H9 (cell line): ENCODE measurements at regions not wholly inside any gene's neighbourhood (a gene's known extent, or its start where the extent isn't known, plus 50 kb on each side); places are given as distances from the start of the nearest gene placed in this dataset.
"Not testable (repeated sequence)": the region's sequence is repeated elsewhere in the genome, so short reads cannot be mapped to it uniquely, and the experiment has no call there.

Experiments
- DNase-seq: peaks from one replicate; pipeline ENCODE4 v3.0.0-alpha.2; 2017
- H2AFZ ChIP-seq: one replicate; pipeline ENCODE4 v1.6.1; 2013; ENCODE audit warnings: mild to moderate bottlenecking, low read length, control low read depth, moderate library complexity
- H2AK5ac ChIP-seq: 2 replicates; pipeline ENCODE4 v1.6.1; 2013; ENCODE audit warnings: low read length, control low read depth, mixed read lengths; ENCODE audit not compliant: insufficient read length
- H2BK120ac ChIP-seq: one replicate; pipeline ENCODE4 v1.6.1; 2013; ENCODE audit warnings: low read depth, mild to moderate bottlenecking, low read length, control low read depth, inconsistent platforms; ENCODE audit not compliant: poor library complexity, severe bottlenecking
- H2BK12ac ChIP-seq: 2 replicates; pipeline ENCODE4 v1.6.1; 2013; ENCODE audit warnings: low read length, control low read depth, mixed read lengths, low read depth; ENCODE audit not compliant: insufficient read length
- H2BK15ac ChIP-seq: 2 replicates; pipeline ENCODE4 v1.6.1; 2013; ENCODE audit warnings: low read depth, low read length, control low read depth
- H2BK20ac ChIP-seq: one replicate; pipeline ENCODE4 v1.6.1; 2013; ENCODE audit warnings: low read depth, mild to moderate bottlenecking, low read length, control low read depth, inconsistent platforms; ENCODE audit not compliant: poor library complexity, severe bottlenecking
- H2BK5ac ChIP-seq: 2 replicates; pipeline ENCODE4 v1.6.1; 2013; ENCODE audit warnings: low read length, control low read depth, mixed read lengths; ENCODE audit not compliant: insufficient read length
- H3K14ac ChIP-seq: 2 replicates; pipeline ENCODE4 v1.6.1; 2013; ENCODE audit warnings: low read length, control low read depth; ENCODE audit not compliant: insufficient read depth
- H3K18ac ChIP-seq: 2 replicates; pipeline ENCODE4 v1.6.1; 2013; ENCODE audit warnings: low read depth, mild to moderate bottlenecking, mixed read lengths, low read length, control low read depth; ENCODE audit not compliant: insufficient read length
- H3K23ac ChIP-seq: 2 replicates; pipeline ENCODE4 v1.6.1; 2013; ENCODE audit warnings: low read length, control low read depth, mixed read lengths, low read depth; ENCODE audit not compliant: insufficient read length
- H3K23me2 ChIP-seq: 2 replicates; pipeline ENCODE4 v1.6.1; 2013; ENCODE audit warnings: low read depth, mild to moderate bottlenecking, mixed read lengths, low read length, control low read depth; ENCODE audit not compliant: insufficient read length, poor library complexity, severe bottlenecking
- H3K27ac ChIP-seq: 2 replicates; pipeline ENCODE4 v1.5.1; 2013; ENCODE audit warnings: low read length, control low read depth, mixed read lengths, low read depth; ENCODE audit not compliant: insufficient read length
- H3K27me3 ChIP-seq: 2 replicates; pipeline ENCODE4 v1.6.1; 2013; ENCODE audit warnings: low read length, control low read depth, inconsistent platforms; ENCODE audit not compliant: insufficient read depth
- H3K4ac ChIP-seq: 2 replicates; pipeline ENCODE4 v1.6.1; 2013; ENCODE audit warnings: low read depth, mild to moderate bottlenecking, control low read depth, inconsistent platforms, low read length, moderate library complexity
- H3K4me1 ChIP-seq: 2 replicates; pipeline ENCODE4 v1.6.1; 2013; ENCODE audit warnings: low read length, control low read depth, inconsistent platforms; ENCODE audit not compliant: insufficient read depth
- H3K4me2 ChIP-seq: 2 replicates; pipeline ENCODE4 v1.6.1; 2013; ENCODE audit warnings: low read length, control low read depth, mixed read lengths; ENCODE audit not compliant: insufficient read length, insufficient read depth
- H3K56ac ChIP-seq: 2 replicates; pipeline ENCODE4 v1.6.1; 2013; ENCODE audit warnings: low read depth, mild to moderate bottlenecking, mixed read lengths, low read length, control low read depth; ENCODE audit not compliant: insufficient read length
- H3K79me1 ChIP-seq: 2 replicates; pipeline ENCODE4 v1.6.1; 2013; ENCODE audit warnings: low read depth, mild to moderate bottlenecking, moderate library complexity, low read length, control low read depth, inconsistent platforms; ENCODE audit not compliant: insufficient read depth, poor library complexity, severe bottlenecking
- H3K79me2 ChIP-seq: 2 replicates; pipeline ENCODE4 v1.6.1; 2013; ENCODE audit warnings: low read length, control low read depth, inconsistent platforms; ENCODE audit not compliant: insufficient read depth
- H3K9ac ChIP-seq: 2 replicates; pipeline ENCODE4 v1.6.1; 2013; ENCODE audit warnings: low read length, control low read depth, mixed read lengths; ENCODE audit not compliant: insufficient read length; ENCODE audit errors: extremely low read depth
- H3K9me3 ChIP-seq: one replicate; pipeline ENCODE4 v1.6.1; 2013; ENCODE audit warnings: low read depth, low read length, inconsistent platforms; ENCODE audit not compliant: control insufficient read depth
- H3T11ph ChIP-seq: one replicate; pipeline ENCODE4 v1.6.1; 2013; ENCODE audit warnings: mild to moderate bottlenecking, low read length, control low read depth, inconsistent platforms
- H4K20me1 ChIP-seq: one replicate; pipeline ENCODE4 v1.6.1; 2013; ENCODE audit not compliant: control insufficient read depth, insufficient read length, insufficient read depth
- H4K5ac ChIP-seq: 2 replicates; pipeline ENCODE4 v1.6.1; 2013; ENCODE audit warnings: low read depth, mild to moderate bottlenecking, mixed read lengths, low read length, control low read depth; ENCODE audit not compliant: insufficient read length
- H4K8ac ChIP-seq: replicated peaks from 2 replicates; pipeline ENCODE4 v1.6.1; 2013; ENCODE audit warnings: low read length, control low read depth, mixed read lengths, low read depth; ENCODE audit not compliant: insufficient read length
- H4K91ac ChIP-seq: 2 replicates; pipeline ENCODE4 v1.6.1; 2013; ENCODE audit warnings: low read depth, mild to moderate bottlenecking, moderate library complexity, mixed read lengths, low read length, control low read depth; ENCODE audit not compliant: insufficient read length
- H3K27ac Mint-ChIP-seq, 3 experiments: 2 replicates in 2 of 3; 3 replicates in 1 of 3; pipeline ENCODE4 v1.8.0; 2020 to 2021; ENCODE audit warnings: mixed read lengths in 3 of 3, mild to moderate bottlenecking in 1 of 3, moderate library complexity in 1 of 3
- H3K27me3 Mint-ChIP-seq: 2 replicates; pipeline ENCODE4 v1.8.0; 2021; ENCODE audit warnings: low read depth, mild to moderate bottlenecking, moderate library complexity, mixed read lengths
- H3K36me3 Mint-ChIP-seq, 3 experiments: 2 replicates in 2 of 3; 3 replicates in 1 of 3; pipeline ENCODE4 v1.8.0; 2020 to 2021; ENCODE audit warnings: low read depth in 3 of 3, mixed read lengths in 3 of 3; ENCODE audit not compliant: insufficient read depth in 1 of 3
- H3K4me1 Mint-ChIP-seq, 2 experiments: 2 replicates each; pipeline ENCODE4 v1.8.0; 2020; ENCODE audit warnings: mixed read lengths in 2 of 2
- H3K4me3 Mint-ChIP-seq, 2 experiments: 2 replicates in 1 of 2; 3 replicates in 1 of 2; pipeline ENCODE4 v1.8.0; 2020 to 2021; ENCODE audit warnings: mild to moderate bottlenecking in 2 of 2, mixed read lengths in 2 of 2, moderate library complexity in 1 of 2
- H3K9me3 Mint-ChIP-seq, 2 experiments: 2 replicates in 1 of 2; 3 replicates in 1 of 2; pipeline ENCODE4 v1.8.0; 2020; ENCODE audit warnings: mild to moderate bottlenecking in 2 of 2, mixed read lengths in 2 of 2, moderate library complexity in 1 of 2
- WGBS: extraction: QIAGEN DNeasy Blood & Tissue Kit; methylation state at CpG from one replicate; pipeline ENCODE4 v1.1.7; 2013; ENCODE audit warnings: missing lambda C conversion rate, low lambda C conversion rate, mixed read lengths; ENCODE audit not compliant: insufficient read length; ENCODE audit errors: extremely low coverage; 5-methylcytosine and 5-hydroxymethylcytosine counted together
- TF ChIP-seq, protein P1 (sequence below): fragments of 200-600 bp; sonication (generic); conservative IDR thresholded peaks from 3 replicates; pipeline ENCODE4 v1.8.0; 2021; ENCODE audit warnings: antibody characterized with exemption, mild to moderate bottlenecking

DNA sequence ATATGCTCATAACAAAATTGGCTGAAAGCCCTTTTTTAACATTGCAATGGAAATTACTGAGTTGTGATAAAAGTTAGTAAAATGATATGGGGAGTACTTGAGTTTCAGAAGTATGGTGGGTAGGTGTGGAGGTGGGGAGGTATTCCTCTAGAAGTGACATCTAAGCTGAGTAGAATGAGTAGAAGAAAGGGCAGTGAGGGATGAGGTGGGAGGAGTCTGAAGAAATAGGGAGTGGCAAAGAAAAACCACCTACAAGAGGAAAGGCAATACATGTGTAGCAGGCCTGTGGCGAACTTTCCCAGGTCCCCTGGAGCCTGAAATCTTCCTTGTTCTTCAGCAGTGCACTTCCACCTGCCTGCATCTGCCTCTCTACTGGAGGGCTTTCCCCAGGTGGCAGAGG is 52.8 kb upstream of the DIPK2A start:
- Histone ChIP-seq H3K79me2 (no peaks in the 10 kb centered on the region), H4K20me1 (no peaks in the 10 kb centered on the region), H2BK20ac (no peak overlapping the region), H2AFZ (no peak overlapping the region), H3K56ac (no peak overlapping the region), H3T11ph (no peak overlapping the region), H2AK5ac (no peak overlapping the region), H3K23ac (no peak overlapping the region), H3K79me1 (no peaks in the 10 kb centered on the region), H3K27me3 (no peaks in the 10 kb centered on the region), H4K91ac (no peak overlapping the region), H3K9me3 (no peaks in the 10 kb centered on the region), H2BK12ac (no peak overlapping the region), H3K4ac (no peak overlapping the region), H3K14ac (no peak overlapping the region), H3K9ac (no peak overlapping the region), H4K8ac (no peak overlapping the region), H3K23me2 (no peaks in the 10 kb centered on the region), H2BK15ac (no peak overlapping the region), H3K18ac (no peak overlapping the region), H3K4me2 (no peak overlapping the region), H2BK5ac (no peak overlapping the region), H4K5ac (no peak overlapping the region), H2BK120ac (no peak overlapping the region), H3K27ac (no peak overlapping the region), H3K4me1 (no peaks in the 10 kb centered on the region)
- Mint-ChIP-seq H3K4me1 (peaks cover 11 to 14% of the 10 kb centered on the region in 2 experiments), H3K27ac (no peak overlapping the region), H3K4me3 (no peak overlapping the region), H3K27me3 (no peaks in the 10 kb centered on the region), H3K9me3 (no peaks in the 10 kb centered on the region), H3K36me3 (no peaks in the 10 kb centered on the region)
- TF ChIP-seq, protein P1, sequence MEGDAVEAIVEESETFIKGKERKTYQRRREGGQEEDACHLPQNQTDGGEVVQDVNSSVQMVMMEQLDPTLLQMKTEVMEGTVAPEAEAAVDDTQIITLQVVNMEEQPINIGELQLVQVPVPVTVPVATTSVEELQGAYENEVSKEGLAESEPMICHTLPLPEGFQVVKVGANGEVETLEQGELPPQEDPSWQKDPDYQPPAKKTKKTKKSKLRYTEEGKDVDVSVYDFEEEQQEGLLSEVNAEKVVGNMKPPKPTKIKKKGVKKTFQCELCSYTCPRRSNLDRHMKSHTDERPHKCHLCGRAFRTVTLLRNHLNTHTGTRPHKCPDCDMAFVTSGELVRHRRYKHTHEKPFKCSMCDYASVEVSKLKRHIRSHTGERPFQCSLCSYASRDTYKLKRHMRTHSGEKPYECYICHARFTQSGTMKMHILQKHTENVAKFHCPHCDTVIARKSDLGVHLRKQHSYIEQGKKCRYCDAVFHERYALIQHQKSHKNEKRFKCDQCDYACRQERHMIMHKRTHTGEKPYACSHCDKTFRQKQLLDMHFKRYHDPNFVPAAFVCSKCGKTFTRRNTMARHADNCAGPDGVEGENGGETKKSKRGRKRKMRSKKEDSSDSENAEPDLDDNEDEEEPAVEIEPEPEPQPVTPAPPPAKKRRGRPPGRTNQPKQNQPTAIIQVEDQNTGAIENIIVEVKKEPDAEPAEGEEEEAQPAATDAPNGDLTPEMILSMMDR, result no peak
- WGBS, result no CpG with 5 or more reads among the region's 1 CpG
- no peak for DNase-seq

DNA sequence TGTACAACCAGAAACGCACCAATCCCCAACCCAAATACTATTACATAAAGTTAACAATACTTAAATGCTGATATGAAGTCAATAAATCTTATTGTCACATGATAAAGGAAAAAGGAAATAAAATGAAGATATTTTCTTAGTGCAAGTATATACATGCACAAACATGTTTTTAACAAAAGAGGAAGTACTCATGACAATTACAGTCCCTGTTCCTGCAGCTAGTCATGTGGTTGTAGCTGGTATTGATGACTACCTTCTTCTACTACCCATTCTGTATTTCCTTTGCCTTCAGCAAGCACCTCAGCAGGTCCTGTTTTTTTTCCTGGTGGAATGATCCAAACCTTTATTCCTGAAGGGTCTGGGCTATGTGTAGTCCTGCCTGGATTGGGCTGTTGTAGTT is 50.4 kb upstream of the DIPK2A start:
- H3K27ac Mint-ChIP-seq, H3K36me3 Mint-ChIP-seq, H2BK5ac ChIP-seq: not testable (repeated sequence)

More for the DNA sequence above, 50.4 kb upstream of the DIPK2A start:
- H3K14ac ChIP-seq, H2BK15ac ChIP-seq, H3K9ac ChIP-seq, H2AK5ac ChIP-seq, H3K79me1 ChIP-seq, H3K27me3 ChIP-seq, H3K56ac ChIP-seq, H3K4me2 ChIP-seq, H3K27ac ChIP-seq, H3K4me1 ChIP-seq, H4K8ac ChIP-seq, DNase-seq, H3K23ac ChIP-seq, H3T11ph ChIP-seq, H3K79me2 ChIP-seq, H2BK12ac ChIP-seq, H3K9me3 ChIP-seq, H4K5ac ChIP-seq, H3K23me2 ChIP-seq, H2AFZ ChIP-seq, H4K20me1 ChIP-seq, H2BK20ac ChIP-seq, H3K18ac ChIP-seq, H4K91ac ChIP-seq, H2BK120ac ChIP-seq, H3K9me3 Mint-ChIP-seq, H3K4me3 Mint-ChIP-seq, H3K4ac ChIP-seq, H3K27me3 Mint-ChIP-seq: not testable (repeated sequence)
- peaks cover 11 to 14% of the 10 kb centered on the region in 2 experiments for H3K4me1 Mint-ChIP-seq
- no CpG with 5 or more reads among the region's 1 CpG for WGBS
